Cardiac muscle cell (in vitro differentiated cells and primary cell): ENCODE measurements at regions not wholly inside any gene's neighbourhood (a gene's known extent, or its start where the extent isn't known, plus 50 kb on each side); places are given as distances from the start of the nearest gene placed in this dataset.
A peak's percentile ranks its signal among the peaks of the same experiment; 100 is the strongest.

ENCODE experiments used
- DNase-seq, 2 donors: peaks; one replicate each; pipeline versions ENCODE4 v3.0.0 to v3.0.0-alpha.2; 2010 to 2017; ENCODE audit warnings: low read depth in 1 of 2, low spot score in 1 of 2
- H3K27ac ChIP-seq: fragments of 200-600 bp; sonication (generic); 2 replicates; pipeline ENCODE4 v1.5.1; 2016
- H3K27me3 ChIP-seq: fragments of 200-600 bp; sonication (generic); 2 replicates; pipeline ENCODE4 v1.6.0; 2016; ENCODE audit warnings: control low read depth
- H3K36me3 ChIP-seq: fragments of 200-600 bp; sonication (generic); 2 replicates; pipeline ENCODE4 v1.5.1; 2016; ENCODE audit warnings: control low read depth
- H3K4me1 ChIP-seq: fragments of 200-600 bp; sonication (generic); 2 replicates; pipeline ENCODE4 v1.8.1; 2017; ENCODE audit warnings: low read depth, mild to moderate bottlenecking, mixed run types
- H3K4me3 ChIP-seq: fragments of 200-600 bp; sonication (generic); 2 replicates; pipeline ENCODE4 v1.5.1; 2016; ENCODE audit warnings: mild to moderate bottlenecking
- H3K9me3 ChIP-seq: fragments of 200-600 bp; sonication (generic); 2 replicates; pipeline ENCODE4 v1.5.1; 2017; ENCODE audit warnings: low read depth, mild to moderate bottlenecking, control low read depth
- CTCF ChIP-seq: IDR thresholded peaks from 2 replicates; pipeline ENCODE4 v1.5.1; 2012; ENCODE audit warnings: low read depth, mild to moderate bottlenecking, low read length

GRCh38 chr14:61602003-61602732 is 93.1 kb upstream of the HIF1A start:
- peaks cover 39% of the 10 kb centered on the region for H3K4me1 ChIP-seq
- no peaks in the 10 kb centered on the region for H3K27me3 ChIP-seq
- H3K9me3 ChIP-seq = no peaks in the 10 kb centered on the region
- H3K4me3 ChIP-seq = no peak overlapping the region
- no peak for DNase-seq
- TF ChIP-seq CTCF = no peak
- H3K27ac ChIP-seq = peak overlapping the region; percentile 81
- H3K36me3 ChIP-seq = no peaks in the 10 kb centered on the region

- peak in 1 of 2 donors; percentile 83 for DNase-seq
- H3K27ac ChIP-seq = peak overlapping the region; percentile 81
- no peaks in the 10 kb centered on the region for H3K36me3 ChIP-seq
- no peak overlapping the region for H3K4me3 ChIP-seq
- peaks cover 39% of the 10 kb centered on the region for H3K4me1 ChIP-seq
- H3K9me3 ChIP-seq = no peaks in the 10 kb centered on the region
- H3K27me3 ChIP-seq = no peaks in the 10 kb centered on the region
- no peak for TF ChIP-seq CTCF
Observed at GRCh38 chr14:61602733-61603077, 92.6 kb upstream of the HIF1A start.

GRCh38 chr14:61603736-61604135 is 91.6 kb upstream of the HIF1A start:
- H3K27me3 ChIP-seq = no peaks in the 10 kb centered on the region
- H3K4me3 ChIP-seq = no peak overlapping the region
- H3K4me1 ChIP-seq = peaks cover 36% of the 10 kb centered on the region
- no peak overlapping the region for H3K27ac ChIP-seq
- H3K9me3 ChIP-seq = no peaks in the 10 kb centered on the region
- H3K36me3 ChIP-seq = no peaks in the 10 kb centered on the region
- no peak for TF ChIP-seq CTCF
- DNase-seq = peak in 1 of 2 donors; percentile 68

- H3K4me3 ChIP-seq = no peak overlapping the region
- no peaks in the 10 kb centered on the region for H3K27me3 ChIP-seq
- no peak for DNase-seq
- no peak overlapping the region for H3K27ac ChIP-seq
- H3K36me3 ChIP-seq = no peaks in the 10 kb centered on the region
- no peaks in the 10 kb centered on the region for H3K9me3 ChIP-seq
- TF ChIP-seq CTCF = no peak
- peaks cover 16% of the 10 kb centered on the region for H3K4me1 ChIP-seq
Observed at GRCh38 chr14:61607570-61608244, 87.6 kb upstream of the HIF1A start.

- H3K4me3 ChIP-seq = no peak overlapping the region
- peak in 1 of 2 donors; percentile 64 for DNase-seq
- TF ChIP-seq CTCF = no peak
Observed at GRCh38 chr14:61608245-61609165, 86.8 kb upstream of the HIF1A start.

More at GRCh38 chr14:61608245-61609165, 86.8 kb upstream of the HIF1A start:
- Histone ChIP-seq H3K36me3 (no peaks in the 10 kb centered on the region), H3K27me3 (no peaks in the 10 kb centered on the region), H3K9me3 (no peaks in the 10 kb centered on the region), H3K27ac (no peak overlapping the region), H3K4me1 (peaks cover 11% of the 10 kb centered on the region)
